HG02938 (cell line): ENCODE measurements at regions not wholly inside any gene's neighbourhood (a gene's known extent, or its start where the extent isn't known, plus 50 kb on each side); places are given as distances from the start of the nearest gene placed in this dataset.
A peak's percentile ranks its signal among the peaks of the same experiment; 100 is the strongest.
"Not testable (repeated sequence)": the region's sequence is repeated elsewhere in the genome, so short reads cannot be mapped to it uniquely, and the experiment has no call there.

ENCODE experiments used
- ATAC-seq: cut with Tn5 transposase; IDR thresholded peaks from one replicate; pipeline ENCODE4 v1.9.1; 2021; ENCODE audit warnings: mild to moderate bottlenecking, moderate library complexity; ENCODE audit not compliant: unreplicated experiment

DNA sequence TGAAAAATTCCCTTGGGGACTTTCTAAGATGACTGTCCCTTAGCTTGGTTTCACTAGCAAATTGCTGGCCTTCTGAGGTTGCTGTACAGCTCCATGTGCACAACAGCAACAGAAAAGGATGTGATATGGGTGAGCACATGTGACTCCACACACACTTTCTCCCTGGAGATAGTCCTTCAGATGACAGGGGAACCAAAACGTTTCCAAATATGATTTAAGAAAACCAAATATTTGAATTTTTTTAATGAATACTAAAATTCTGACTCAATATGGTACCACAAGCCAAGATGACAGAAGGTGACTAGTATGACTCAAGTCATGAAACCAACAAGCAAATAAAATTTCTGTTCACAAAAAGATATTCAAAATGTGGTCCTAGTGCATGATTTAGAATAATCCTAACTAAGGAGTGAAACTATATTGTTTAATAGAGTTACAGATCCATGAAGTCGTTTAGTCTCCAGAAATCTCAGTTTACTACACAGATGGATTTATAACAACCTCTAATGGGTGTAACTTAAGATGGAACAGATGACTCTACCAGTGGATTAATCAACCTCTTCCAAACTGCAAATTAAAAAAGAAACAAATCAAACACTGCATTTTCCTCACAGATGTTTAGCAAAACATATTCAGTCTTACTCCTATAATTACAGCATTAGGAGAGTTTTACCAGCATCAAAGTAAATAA lies 144.8 kb upstream of the PIK3R1 start:
- peak; percentile 93 for ATAC-seq

GRCh38 chr5:68067976-68068603 lies 147.5 kb upstream of the PIK3R1 start:
- ATAC-seq, result no peak

GRCh38 chr5:68067291-68067690 lies 148.3 kb upstream of the PIK3R1 start:
- no peak for ATAC-seq

DNA sequence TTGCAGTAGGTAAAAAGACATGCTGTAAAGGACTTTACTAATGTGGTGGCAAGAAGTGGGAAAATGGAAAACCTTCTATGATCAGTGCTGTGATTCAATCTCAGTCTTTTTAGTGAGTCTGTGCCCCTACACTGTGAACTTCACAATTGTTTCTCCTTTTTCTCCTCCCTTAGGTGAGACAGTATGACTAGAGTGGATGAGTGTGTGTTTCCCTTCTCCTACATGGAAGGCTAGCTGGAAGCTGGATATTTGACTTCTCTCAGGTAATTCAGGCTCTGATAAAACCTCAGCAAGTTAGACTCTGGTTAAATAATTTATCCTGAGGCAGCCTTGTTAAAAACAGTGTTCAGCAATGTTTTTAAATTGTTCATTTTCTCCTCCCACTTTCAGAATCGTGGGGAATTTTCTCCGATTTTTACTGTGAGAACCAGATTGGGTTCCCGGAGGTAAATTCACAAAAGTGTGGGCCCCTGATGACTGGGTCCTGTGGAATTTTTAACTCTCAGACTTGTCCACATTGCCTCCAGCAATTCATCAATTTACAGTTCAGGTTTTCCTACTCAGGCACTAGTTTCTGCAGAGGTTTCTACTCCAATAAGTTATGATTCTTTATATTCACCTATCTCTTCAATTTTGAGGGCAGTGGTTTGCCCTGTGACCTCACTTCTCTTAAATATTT lies 149.1 kb upstream of the PIK3R1 start:
- ATAC-seq, result no peak

GRCh38 chr5:68065321-68065720 lies 150.2 kb upstream of the PIK3R1 start:
- ATAC-seq, result not testable (repeated sequence)

GRCh38 chr5:68060382-68060781 lies 155.2 kb upstream of the PIK3R1 start:
- no peak for ATAC-seq

GRCh38 chr5:68057191-68057590 lies 158.4 kb upstream of the PIK3R1 start:
- ATAC-seq, result no peak

GRCh38 chr5:68055686-68056085 lies 159.9 kb upstream of the PIK3R1 start:
- ATAC-seq, result no peak

DNA sequence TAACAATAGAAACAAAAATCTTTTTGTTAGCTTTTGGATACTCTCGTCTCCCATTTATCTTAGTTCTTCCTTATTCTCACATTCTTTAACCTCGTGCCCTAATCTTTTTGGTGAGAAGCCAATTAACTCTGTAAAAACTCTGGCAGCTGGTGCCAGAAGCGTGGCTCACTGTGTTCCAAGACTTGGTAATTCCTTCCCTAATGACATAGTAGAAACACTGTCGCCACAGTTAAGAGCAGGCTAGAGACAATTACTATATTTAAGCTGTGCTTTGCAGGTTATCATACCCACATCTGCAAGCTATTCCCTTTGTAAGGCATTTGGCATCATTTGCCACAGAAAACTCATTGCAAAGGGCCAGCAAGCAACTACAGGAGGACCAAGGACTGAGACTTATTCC lies 160.9 kb upstream of the PIK3R1 start:
- no peak for ATAC-seq

DNA sequence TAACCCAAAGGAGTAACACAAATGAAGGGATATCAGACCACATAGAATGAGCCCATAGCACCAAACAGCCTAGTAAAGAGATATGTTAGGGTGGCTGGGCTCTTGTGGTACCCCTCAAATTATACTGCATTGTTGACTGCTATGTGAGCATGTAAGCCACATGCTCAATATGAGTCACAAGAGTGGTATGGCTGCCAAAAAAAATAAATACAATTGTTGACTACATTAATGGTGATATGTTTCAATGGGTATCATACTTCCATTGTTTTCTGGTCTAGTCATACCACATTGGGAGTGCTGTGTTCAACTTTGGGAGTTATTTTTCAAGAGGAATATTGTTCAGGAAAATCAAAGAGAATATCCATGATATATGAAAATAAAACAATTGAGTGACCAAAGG lies 162.4 kb upstream of the PIK3R1 start:
- no peak for ATAC-seq

DNA sequence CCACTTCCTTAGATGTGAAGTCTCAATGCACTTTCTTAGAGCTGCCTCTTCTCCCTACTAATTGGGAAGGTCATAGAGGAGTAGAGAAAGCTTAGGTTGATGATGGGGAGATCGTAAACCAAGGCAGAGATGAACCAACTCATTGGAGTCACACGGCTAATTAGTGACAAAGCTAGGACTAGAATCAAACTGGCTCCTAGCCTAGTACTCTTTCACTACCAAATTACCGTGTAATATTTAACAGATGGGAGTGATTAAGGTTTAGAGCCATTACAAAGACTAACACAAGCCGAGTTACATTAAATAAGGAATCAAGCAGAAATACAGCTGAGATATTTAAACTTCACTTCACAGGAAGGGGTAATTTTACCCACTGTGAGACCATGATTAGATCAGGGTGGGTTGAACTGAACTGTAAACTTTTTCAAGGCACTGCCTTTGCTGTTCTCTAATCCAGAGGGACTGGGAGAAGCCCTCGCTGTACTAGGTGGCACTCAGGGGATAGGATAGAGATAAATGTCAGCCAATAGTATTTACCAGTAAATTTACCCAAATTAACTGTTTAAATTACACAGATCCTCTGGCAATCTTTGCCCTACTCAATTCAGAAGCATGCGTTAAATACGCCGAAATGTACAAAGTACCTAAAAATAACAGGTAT lies 166.4 kb upstream of the PIK3R1 start:
- no peak for ATAC-seq

- ATAC-seq, result no peak
Observed at GRCh38 chr5:68048516-68048915, 167.0 kb upstream of the PIK3R1 start.

DNA sequence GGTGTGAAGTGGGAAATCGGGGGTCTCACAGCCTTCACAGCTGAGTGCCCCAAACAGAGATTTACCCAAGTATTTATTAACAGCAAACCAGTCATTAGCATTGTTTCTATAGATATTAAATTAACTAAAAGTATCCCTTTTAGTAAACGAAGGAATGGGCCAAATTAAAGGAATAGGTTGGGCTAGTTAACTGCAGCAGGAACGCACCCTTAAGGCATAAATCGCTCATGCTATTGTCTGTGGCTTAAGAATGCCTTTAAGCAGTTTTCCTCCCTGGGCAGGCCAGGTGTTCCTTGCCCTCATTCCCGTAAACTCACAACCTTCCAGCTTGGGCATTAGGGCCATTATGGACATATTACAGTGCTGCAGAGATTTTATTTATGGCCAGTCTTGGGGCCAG lies 167.5 kb upstream of the PIK3R1 start:
- ATAC-seq, result not testable (repeated sequence)

DNA sequence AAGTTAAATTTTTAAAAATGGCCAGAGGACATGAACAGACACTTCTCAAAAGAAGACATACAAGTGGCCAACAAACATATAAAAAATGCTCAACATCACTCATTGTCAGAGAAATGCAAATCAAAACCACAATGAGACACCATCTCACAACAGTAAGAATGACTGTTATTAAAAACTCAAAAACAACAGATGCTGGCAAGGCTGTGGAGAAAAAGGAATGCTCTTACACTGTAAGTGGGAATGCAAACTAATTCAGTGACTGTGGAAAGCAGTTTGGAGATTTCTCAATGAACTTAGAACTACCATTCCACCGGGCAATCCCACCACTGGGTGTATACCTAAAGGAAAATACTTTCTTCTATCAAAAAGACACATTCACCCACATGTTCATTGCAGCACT lies 168.5 kb upstream of the PIK3R1 start:
- no peak for ATAC-seq

DNA sequence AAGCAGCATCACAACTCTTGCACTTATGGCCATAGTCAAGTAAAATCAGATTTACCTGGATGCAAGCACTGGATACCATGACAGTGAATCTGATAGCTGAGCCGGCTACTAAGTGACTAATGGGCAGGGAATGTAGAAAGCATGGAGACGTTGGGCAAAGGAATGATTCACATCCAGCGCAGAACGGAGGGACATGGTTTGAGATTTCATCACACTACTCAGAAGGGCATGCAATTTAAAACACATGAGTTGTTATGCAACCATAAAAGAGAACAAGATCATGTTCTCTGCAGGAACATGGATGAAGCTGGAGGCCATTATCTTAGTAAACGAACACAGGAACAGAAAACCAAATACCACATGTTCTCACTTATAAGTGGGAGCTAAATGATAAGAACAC lies 169.1 kb upstream of the PIK3R1 start:
- no peak for ATAC-seq

- peak; percentile 89 for ATAC-seq
Observed at GRCh38 chr5:68041293-68041692, 174.3 kb upstream of the PIK3R1 start.

DNA sequence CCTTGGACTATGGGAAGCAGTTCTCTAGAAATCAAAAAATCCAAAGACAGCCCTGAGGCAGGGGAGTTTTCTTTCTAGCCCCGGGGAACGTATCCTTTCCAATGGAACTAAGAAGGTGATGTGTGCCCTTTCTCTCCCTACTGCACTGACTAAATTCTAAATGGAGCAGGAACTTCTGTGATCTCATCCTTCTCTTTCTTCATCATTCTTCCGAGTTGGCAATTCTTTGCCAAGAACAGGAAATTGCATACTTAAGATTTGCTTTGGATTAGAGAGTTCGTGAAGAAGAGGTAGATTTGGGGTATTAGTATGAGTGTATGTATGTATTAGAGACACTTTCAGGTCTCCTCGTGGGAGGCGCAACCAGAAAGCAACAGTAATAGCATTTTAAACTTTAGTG lies 178.0 kb upstream of the PIK3R1 start:
- no peak for ATAC-seq

- no peak for ATAC-seq
Observed at GRCh38 chr5:68033961-68034571, 181.5 kb upstream of the PIK3R1 start.

GRCh38 chr5:68033029-68033428 lies 182.5 kb upstream of the PIK3R1 start:
- no peak for ATAC-seq

GRCh38 chr5:68032216-68032762 lies 183.3 kb upstream of the PIK3R1 start:
- no peak for ATAC-seq

DNA sequence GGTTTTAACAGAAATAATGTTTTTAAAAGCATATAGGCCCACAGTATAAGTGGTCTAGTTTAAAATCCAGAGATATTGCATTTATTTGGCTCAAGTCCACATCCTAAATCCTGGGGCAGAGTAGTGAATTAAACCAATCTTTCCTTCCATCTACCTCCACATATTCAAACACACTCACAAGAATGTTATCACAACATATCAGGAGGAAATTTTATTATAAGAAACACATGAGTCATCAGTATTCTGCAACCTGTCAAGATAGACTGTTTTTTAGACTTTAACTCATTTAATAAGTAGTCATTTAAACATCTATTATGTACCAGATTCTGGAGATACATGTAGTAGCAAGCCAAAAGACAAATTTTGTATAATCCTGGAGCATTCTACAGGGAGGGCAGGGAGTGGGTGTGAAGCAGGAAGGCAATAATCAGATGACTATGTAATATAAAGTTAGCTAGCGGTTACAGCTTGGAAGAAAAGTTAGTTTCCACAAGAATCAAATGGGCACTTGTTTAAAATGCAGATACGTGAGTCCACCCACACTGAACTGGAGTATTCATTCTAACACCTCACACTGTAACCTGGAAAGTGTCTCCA lies 187.3 kb upstream of the PIK3R1 start:
- ATAC-seq, result no peak
